Kidney (tissue), 13 donors: ENCODE measurements at regions not wholly inside any gene's neighbourhood (a gene's known extent, or its start where the extent isn't known, plus 50 kb on each side); places are given as distances from the start of the nearest gene placed in this dataset.
A peak's percentile ranks its signal among the peaks of the same experiment; 100 is the strongest.

Source experiments
- DNase-seq, 5 donors: peaks; one replicate each; pipeline ENCODE4 v3.0.0-alpha.2; 2013 to 2020
- FAIRE-seq: peaks from 2 replicates; lab custom pipeline; 2012; peaks lifted over from hg19 to GRCh38; lab: Jason Lieb, UNC
- H3K27ac ChIP-seq, 2 donors: one replicate each; pipeline ENCODE4 v1.7.0; 2013; ENCODE audit warnings: low read depth in 2 of 2, low read length in 2 of 2, inconsistent platforms in 1 of 2
- H3K27me3 ChIP-seq: one replicate; pipeline ENCODE4 v1.7.1; 2013; ENCODE audit warnings: low read length, inconsistent platforms; ENCODE audit not compliant: control insufficient read depth, insufficient read depth
- H3K36me3 ChIP-seq, 3 donors: one replicate each; pipeline versions ENCODE4 v1.7.0 to v1.7.1; 2013; ENCODE audit warnings: low read length in 3 of 3, control low read depth in 1 of 3, inconsistent platforms in 1 of 3; ENCODE audit not compliant: insufficient read depth in 3 of 3, control insufficient read depth in 2 of 3
- H3K4me1 ChIP-seq, 3 donors: one replicate each; pipeline versions ENCODE4 v1.7.0 to v1.7.1; 2013; ENCODE audit warnings: low read length in 3 of 3, inconsistent platforms in 1 of 3, low read depth in 1 of 3; ENCODE audit not compliant: control insufficient read depth in 2 of 3, insufficient read depth in 2 of 3
- H3K4me3 ChIP-seq, 3 donors: one replicate each; pipeline versions ENCODE4 v1.7.0 to v1.8.1; 2013; ENCODE audit warnings: low read length in 3 of 3, control low read depth in 1 of 3, inconsistent platforms in 1 of 3
- H3K9ac ChIP-seq, 3 donors: one replicate each; pipeline versions ENCODE4 v1.7.0 to v1.7.1; 2013; ENCODE audit warnings: low read length in 3 of 3, control low read depth in 1 of 3, inconsistent platforms in 1 of 3
- H3K9me3 ChIP-seq, 3 donors: one replicate each; pipeline versions ENCODE4 v1.7.0 to v1.7.1; 2013; ENCODE audit warnings: low read length in 3 of 3, control low read depth in 1 of 3, inconsistent platforms in 1 of 3; ENCODE audit not compliant: control insufficient read depth in 2 of 3, insufficient read depth in 1 of 3
- intact Hi-C: fragments of 100-400 bp; cut with DNase I; formaldehyde crosslinking; loops from one replicate; pipeline ENCODE4 v1.11.1; 2022
- TF ChIP-seq, protein P1 (sequence below): IDR thresholded peaks from 3 replicates; pipeline ENCODE4 v1.5.1; 2012; ENCODE audit warnings: mild to moderate bottlenecking, moderate library complexity, borderline replicate concordance; ENCODE audit not compliant: insufficient read depth; ENCODE audit errors: extremely low read depth
- donor health status: control.
- donor health status: control.
- donor health status: control.
- donor health status: control.
- donor health status: control.
- donor health status: DM: yes; HTN: yes; CAD: no.
- donor health status: Normal renal cell carcinoma (clear cell type).

GRCh38 chr22:49072996-49073645, 754.6 kb downstream of the BRD1 start:
- no peaks in the 10 kb centered on the region for H3K4me1 ChIP-seq
- peaks cover 0 to 2% (median 0%) of the 10 kb centered on the region in 3 donors for H3K9me3 ChIP-seq
- peak in 1 of 5 donors; percentile 16 for DNase-seq
- intact Hi-C loops, result no loop called here
- H3K4me3 ChIP-seq, result no peak overlapping the region
- no peak overlapping the region for H3K9ac ChIP-seq
- FAIRE-seq, result no peak
- H3K27me3 ChIP-seq, result no peaks in the 10 kb centered on the region
- no peaks in the 10 kb centered on the region for H3K36me3 ChIP-seq
- TF ChIP-seq, protein P1, sequence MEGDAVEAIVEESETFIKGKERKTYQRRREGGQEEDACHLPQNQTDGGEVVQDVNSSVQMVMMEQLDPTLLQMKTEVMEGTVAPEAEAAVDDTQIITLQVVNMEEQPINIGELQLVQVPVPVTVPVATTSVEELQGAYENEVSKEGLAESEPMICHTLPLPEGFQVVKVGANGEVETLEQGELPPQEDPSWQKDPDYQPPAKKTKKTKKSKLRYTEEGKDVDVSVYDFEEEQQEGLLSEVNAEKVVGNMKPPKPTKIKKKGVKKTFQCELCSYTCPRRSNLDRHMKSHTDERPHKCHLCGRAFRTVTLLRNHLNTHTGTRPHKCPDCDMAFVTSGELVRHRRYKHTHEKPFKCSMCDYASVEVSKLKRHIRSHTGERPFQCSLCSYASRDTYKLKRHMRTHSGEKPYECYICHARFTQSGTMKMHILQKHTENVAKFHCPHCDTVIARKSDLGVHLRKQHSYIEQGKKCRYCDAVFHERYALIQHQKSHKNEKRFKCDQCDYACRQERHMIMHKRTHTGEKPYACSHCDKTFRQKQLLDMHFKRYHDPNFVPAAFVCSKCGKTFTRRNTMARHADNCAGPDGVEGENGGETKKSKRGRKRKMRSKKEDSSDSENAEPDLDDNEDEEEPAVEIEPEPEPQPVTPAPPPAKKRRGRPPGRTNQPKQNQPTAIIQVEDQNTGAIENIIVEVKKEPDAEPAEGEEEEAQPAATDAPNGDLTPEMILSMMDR, result no peak
- H3K27ac ChIP-seq, result no peak overlapping the region

DNA sequence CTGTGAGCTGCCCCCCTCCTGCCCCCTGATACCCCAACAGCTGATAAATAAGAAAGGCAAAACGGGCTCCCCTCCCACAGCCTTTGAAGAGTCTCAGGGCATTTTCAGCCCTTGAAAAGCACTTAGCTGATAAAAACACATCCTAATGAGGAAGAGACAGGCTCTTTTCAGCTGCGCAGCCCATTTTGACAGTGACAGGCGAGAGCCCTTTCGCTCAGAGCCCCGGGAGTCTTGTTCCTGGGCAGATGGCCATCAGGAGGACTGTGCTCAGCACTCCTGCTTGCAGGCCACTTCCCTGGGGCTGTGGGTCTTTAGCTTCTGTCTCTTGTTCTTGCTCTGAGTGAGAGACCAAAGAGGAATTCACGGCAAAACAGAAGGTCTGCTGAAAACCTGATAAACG, 757.2 kb downstream of the BRD1 start:
- Histone ChIP-seq H3K27me3 (no peaks in the 10 kb centered on the region), H3K4me1 (no peaks in the 10 kb centered on the region), H3K9me3 (peaks cover 0 to 2% (median 0%) of the 10 kb centered on the region in 3 donors), H3K27ac (no peak overlapping the region), H3K9ac (no peak overlapping the region), H3K4me3 (no peak overlapping the region), H3K36me3 (no peaks in the 10 kb centered on the region)
- DNase-seq (peak in 1 of 5 donors; percentile 13), FAIRE-seq (no peak)
- TF ChIP-seq, protein P1, result no peak
- intact Hi-C loops, result no loop called here

DNA sequence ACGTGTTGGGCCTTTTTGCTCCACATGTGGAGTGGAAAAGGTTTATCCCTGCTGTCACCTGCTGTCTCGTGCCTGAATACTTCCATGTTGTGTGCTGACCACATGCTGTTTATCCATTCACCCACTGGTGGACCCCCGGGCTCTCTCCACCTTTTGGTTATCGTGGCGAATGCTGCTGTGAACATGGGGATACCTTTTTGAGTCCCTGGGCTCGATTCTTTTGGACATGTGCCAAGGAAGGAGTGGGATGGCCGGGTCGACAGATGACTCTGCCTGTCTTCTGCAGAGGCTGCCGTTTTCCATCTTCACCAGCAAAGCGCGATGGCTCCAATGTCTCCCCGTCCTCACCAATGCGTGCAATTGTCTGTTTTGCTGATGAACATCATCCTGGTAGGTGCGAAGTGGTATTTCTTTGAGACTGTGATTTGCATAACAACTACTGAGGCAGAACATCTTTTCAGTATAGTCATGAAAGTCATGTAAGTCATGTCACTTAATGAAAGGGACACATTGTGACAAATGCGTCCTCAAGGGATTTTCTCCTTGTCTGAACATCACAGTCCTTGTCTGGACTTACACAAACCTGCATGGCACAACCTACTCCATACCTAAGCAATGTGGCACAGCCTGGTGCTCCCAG, 758.7 kb downstream of the BRD1 start:
- DNase-seq, result peak in 1 of 5 donors; percentile 28
- H3K27ac ChIP-seq, result no peak overlapping the region
- no peaks in the 10 kb centered on the region for H3K27me3 ChIP-seq
- no peaks in the 10 kb centered on the region for H3K4me1 ChIP-seq
- no peak overlapping the region for H3K4me3 ChIP-seq
- H3K36me3 ChIP-seq, result no peaks in the 10 kb centered on the region
- peaks cover 0 to 1% (median 0%) of the 10 kb centered on the region in 3 donors for H3K9me3 ChIP-seq
- intact Hi-C loops, result no loop called here
- TF ChIP-seq, protein P1, result no peak
- FAIRE-seq, result no peak
- H3K9ac ChIP-seq, result no peak overlapping the region
